Hepatocyte (in vitro differentiated cells): ENCODE measurements at regions not wholly inside any gene's neighbourhood (a gene's known extent, or its start where the extent isn't known, plus 50 kb on each side); places are given as distances from the start of the nearest gene placed in this dataset.

Experiments used
- DNase-seq: peaks from one replicate; pipeline ENCODE4 v3.0.0-alpha.2; 2016; ENCODE audit warnings: low spot score
- H2AFZ ChIP-seq: fragments of 200-600 bp; sonication (generic); 2 replicates; pipeline ENCODE4 v1.6.0; 2016; ENCODE audit warnings: antibody characterized with exemption, mild to moderate bottlenecking
- H3K27ac ChIP-seq: fragments of 200-600 bp; sonication (generic); 2 replicates; pipeline ENCODE4 v1.5.1; 2016; ENCODE audit warnings: mild to moderate bottlenecking
- H3K27me3 ChIP-seq: fragments of 200-600 bp; sonication (generic); 2 replicates; pipeline ENCODE4 v1.6.1; 2016
- H3K36me3 ChIP-seq: fragments of 200-600 bp; sonication (generic); replicated peaks from 2 replicates; pipeline ENCODE4 v1.5.1; 2016; ENCODE audit warnings: low read depth; ENCODE audit not compliant: insufficient read depth
- H3K4me1 ChIP-seq: fragments of 200-600 bp; sonication (generic); 2 replicates; pipeline ENCODE4 v1.5.1; 2016; ENCODE audit warnings: mild to moderate bottlenecking, moderate library complexity; ENCODE audit not compliant: insufficient read depth
- H3K4me2 ChIP-seq: fragments of 200-600 bp; sonication (generic); 2 replicates; pipeline ENCODE4 v1.6.0; 2016
- H3K4me3 ChIP-seq: fragments of 200-600 bp; sonication (generic); 2 replicates; pipeline ENCODE4 v1.5.1; 2016; ENCODE audit warnings: mild to moderate bottlenecking
- H3K79me2 ChIP-seq: fragments of 200-600 bp; sonication (generic); 2 replicates; pipeline ENCODE4 v1.6.0; 2017; ENCODE audit warnings: mild to moderate bottlenecking
- H3K9me2 ChIP-seq: fragments of 200-600 bp; sonication (generic); replicated peaks from 2 replicates; pipeline ENCODE4 v1.6.0; 2017; ENCODE audit warnings: mild to moderate bottlenecking; ENCODE audit not compliant: insufficient read depth
- H3K9me3 ChIP-seq: fragments of 200-600 bp; sonication (generic); 2 replicates; pipeline ENCODE4 v1.5.1; 2016; ENCODE audit warnings: low read depth, mild to moderate bottlenecking
- H4K20me1 ChIP-seq: fragments of 200-600 bp; sonication (generic); 2 replicates; pipeline ENCODE4 v1.6.0; 2016; ENCODE audit warnings: mild to moderate bottlenecking; ENCODE audit not compliant: insufficient read depth, poor library complexity, severe bottlenecking
- CTCF ChIP-seq: fragments of 200-600 bp; sonication (generic); IDR thresholded peaks from 2 replicates; pipeline ENCODE4 v1.5.1; 2016; ENCODE audit warnings: antibody characterized with exemption, mild to moderate bottlenecking; ENCODE audit not compliant: poor library complexity
- EZH2 ChIP-seq: fragments of 200-600 bp; sonication (generic); IDR thresholded peaks from 2 replicates; pipeline ENCODE4 v1.6.1; 2016; ENCODE audit warnings: antibody characterized with exemption, mild to moderate bottlenecking, borderline replicate concordance
- EZH2phosphoT487 ChIP-seq: fragments of 200-600 bp; sonication (generic); IDR thresholded peaks from one replicate; pipeline ENCODE4 v1.6.1; 2018; ENCODE audit warnings: antibody characterized with exemption, mild to moderate bottlenecking, low read depth, moderate library complexity; ENCODE audit not compliant: unreplicated experiment, severe bottlenecking
- WGBS: methylation state at CpG from one replicate; pipeline ENCODE4 v1.1.6; 2016; ENCODE audit warnings: low lambda C conversion rate; ENCODE audit errors: missing lambda C conversion rate; 5-methylcytosine and 5-hydroxymethylcytosine counted together

- Histone ChIP-seq H3K79me2 (no peaks in the 10 kb centered on the region), H2AFZ (no peak overlapping the region), H3K27me3 (no peaks in the 10 kb centered on the region), H3K27ac (no peak overlapping the region), H3K36me3 (no peaks in the 10 kb centered on the region), H3K4me2 (no peak overlapping the region), H3K4me1 (no peaks in the 10 kb centered on the region), H4K20me1 (no peaks in the 10 kb centered on the region), H3K9me2 (no peaks in the 10 kb centered on the region), H3K4me3 (no peak overlapping the region), H3K9me3 (no peaks in the 10 kb centered on the region)
- 40% methylated on average over 3 of the region's 3 CpGs for WGBS
- TF ChIP-seq EZH2phosphoT487 (no peak), CTCF (no peak), EZH2 (no peak)
- no peak for DNase-seq
These were observed 178.4 kb upstream of the CXADR start for GRCh38 chr21:17334484-17334883.

- H3K4me3 ChIP-seq, result no peak overlapping the region
- no peaks in the 10 kb centered on the region for H3K79me2 ChIP-seq
- TF ChIP-seq EZH2 (no peak), EZH2phosphoT487 (no peak), CTCF (no peak)
- H3K27ac ChIP-seq, result no peak overlapping the region
- H3K9me3 ChIP-seq, result no peaks in the 10 kb centered on the region
- H2AFZ ChIP-seq, result no peak overlapping the region
- no peaks in the 10 kb centered on the region for H4K20me1 ChIP-seq
- no peaks in the 10 kb centered on the region for H3K27me3 ChIP-seq
- H3K36me3 ChIP-seq, result no peaks in the 10 kb centered on the region
- no peaks in the 10 kb centered on the region for H3K9me2 ChIP-seq
- WGBS, result 68% methylated on average over 3 of the region's 3 CpGs
- no peak for DNase-seq
- no peaks in the 10 kb centered on the region for H3K4me1 ChIP-seq
- no peak overlapping the region for H3K4me2 ChIP-seq
These were observed 172.8 kb upstream of the CXADR start for GRCh38 chr21:17340081-17340480.

- Histone ChIP-seq H3K27me3 (no peaks in the 10 kb centered on the region), H3K4me2 (no peak overlapping the region), H2AFZ (no peak overlapping the region), H3K9me3 (no peaks in the 10 kb centered on the region), H3K36me3 (no peaks in the 10 kb centered on the region), H3K9me2 (no peaks in the 10 kb centered on the region), H3K79me2 (no peaks in the 10 kb centered on the region), H4K20me1 (no peaks in the 10 kb centered on the region), H3K4me1 (no peaks in the 10 kb centered on the region), H3K27ac (no peak overlapping the region), H3K4me3 (no peak overlapping the region)
- TF ChIP-seq EZH2 (no peak), EZH2phosphoT487 (no peak), CTCF (no peak)
- 16% methylated on average over 2 of the region's 2 CpGs for WGBS
- peak; percentile 14 for DNase-seq
These were observed 169.8 kb upstream of the CXADR start for GRCh38 chr21:17343055-17343454.

GRCh38 chr21:17348357-17348756 is 164.5 kb upstream of the CXADR start:
- Histone ChIP-seq H3K4me1 (no peaks in the 10 kb centered on the region), H3K9me3 (no peaks in the 10 kb centered on the region), H3K27ac (no peak overlapping the region), H3K79me2 (no peaks in the 10 kb centered on the region), H2AFZ (no peak overlapping the region), H4K20me1 (no peaks in the 10 kb centered on the region), H3K9me2 (no peaks in the 10 kb centered on the region), H3K36me3 (no peaks in the 10 kb centered on the region), H3K4me2 (no peak overlapping the region), H3K27me3 (no peaks in the 10 kb centered on the region), H3K4me3 (no peak overlapping the region)
- 69% methylated on average over 3 of the region's 3 CpGs for WGBS
- no peak for DNase-seq
- no peak for TF ChIP-seq CTCF
- TF ChIP-seq EZH2phosphoT487, result no peak
- TF ChIP-seq EZH2, result no peak
